Activated T-cell treated with anti-CD3 and anti-CD28 coated beads, Interleukin-2, amount 50 U/mL, for 48 hours (primary cell): ENCODE measurements at regions not wholly inside any gene's neighbourhood (a gene's known extent, or its start where the extent isn't known, plus 50 kb on each side); places are given as distances from the start of the nearest gene placed in this dataset.

Experiments
- DNase-seq, 2 experiments: peaks; one replicate each; pipeline ENCODE4 v3.0.0-alpha.2; 2020

DNA sequence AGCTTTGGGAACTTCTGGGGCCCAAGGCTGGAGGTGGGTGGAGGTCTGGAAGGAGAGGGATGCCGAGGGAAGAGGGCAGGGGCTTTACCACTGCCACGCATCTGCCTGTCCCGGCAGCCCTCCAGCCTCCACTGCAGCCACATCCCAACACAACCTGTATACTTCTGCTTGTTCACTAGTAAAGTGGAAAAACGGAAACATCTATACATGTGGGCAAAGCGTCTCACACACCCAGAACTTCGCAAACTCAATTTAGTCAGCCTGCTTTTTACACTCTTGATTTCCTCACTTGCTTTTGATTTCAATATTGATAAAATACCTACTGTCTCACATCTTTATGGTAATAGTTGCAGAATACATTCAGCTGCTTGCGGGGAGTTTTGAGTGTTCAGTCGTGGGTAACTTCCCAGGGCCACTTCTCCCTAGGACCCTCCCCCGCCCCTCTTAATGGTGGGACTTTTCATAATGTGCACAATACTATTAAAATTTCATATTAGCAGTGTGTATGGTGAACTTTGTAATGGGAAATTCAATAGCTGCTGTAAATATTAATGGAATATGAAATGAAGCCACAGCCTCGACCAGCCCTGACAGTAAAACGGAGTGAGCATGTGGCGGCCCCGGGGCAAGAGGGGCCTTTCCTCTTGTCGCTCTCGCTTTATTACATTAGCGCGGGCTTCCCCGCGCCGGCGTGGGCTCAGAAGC, 85.2 kb downstream of the NR2F2 start:
- no peak for DNase-seq

DNA sequence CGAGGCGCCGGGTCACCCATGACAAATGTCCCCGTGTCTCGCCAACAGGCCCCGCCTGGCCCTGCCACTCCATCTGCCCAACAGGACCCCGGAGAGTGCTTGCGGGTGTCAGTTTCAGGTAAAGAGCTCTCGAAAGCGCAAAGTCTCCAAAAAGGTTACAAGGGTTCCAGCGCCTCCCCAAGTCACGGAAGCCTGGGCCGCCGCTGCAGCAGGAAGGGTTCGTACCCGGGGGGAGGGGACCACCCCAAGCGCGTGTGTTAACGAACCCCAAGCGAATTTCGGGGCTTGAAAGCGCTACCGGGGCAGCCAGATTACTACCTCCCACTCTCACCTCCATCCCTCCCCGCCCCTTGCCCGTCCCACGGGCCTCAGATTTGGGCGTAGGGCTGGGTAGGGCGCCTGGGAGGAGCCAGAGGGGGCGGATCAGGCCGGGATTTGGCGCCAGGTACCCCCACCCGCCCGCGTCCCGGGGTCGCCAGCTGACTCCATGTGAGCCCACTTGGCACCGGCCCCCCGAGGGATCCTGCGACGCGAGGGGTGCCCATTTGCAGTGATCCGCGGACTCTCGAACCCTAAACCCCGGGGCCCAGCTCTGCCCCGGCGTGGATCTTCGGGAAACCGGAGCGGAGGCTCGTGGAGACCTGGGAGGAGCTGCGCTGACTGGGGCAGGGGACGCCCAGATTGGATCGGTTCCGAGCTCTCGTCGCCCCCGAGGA, 85.9 kb downstream of the NR2F2 start:
- DNase-seq = no peak

DNA sequence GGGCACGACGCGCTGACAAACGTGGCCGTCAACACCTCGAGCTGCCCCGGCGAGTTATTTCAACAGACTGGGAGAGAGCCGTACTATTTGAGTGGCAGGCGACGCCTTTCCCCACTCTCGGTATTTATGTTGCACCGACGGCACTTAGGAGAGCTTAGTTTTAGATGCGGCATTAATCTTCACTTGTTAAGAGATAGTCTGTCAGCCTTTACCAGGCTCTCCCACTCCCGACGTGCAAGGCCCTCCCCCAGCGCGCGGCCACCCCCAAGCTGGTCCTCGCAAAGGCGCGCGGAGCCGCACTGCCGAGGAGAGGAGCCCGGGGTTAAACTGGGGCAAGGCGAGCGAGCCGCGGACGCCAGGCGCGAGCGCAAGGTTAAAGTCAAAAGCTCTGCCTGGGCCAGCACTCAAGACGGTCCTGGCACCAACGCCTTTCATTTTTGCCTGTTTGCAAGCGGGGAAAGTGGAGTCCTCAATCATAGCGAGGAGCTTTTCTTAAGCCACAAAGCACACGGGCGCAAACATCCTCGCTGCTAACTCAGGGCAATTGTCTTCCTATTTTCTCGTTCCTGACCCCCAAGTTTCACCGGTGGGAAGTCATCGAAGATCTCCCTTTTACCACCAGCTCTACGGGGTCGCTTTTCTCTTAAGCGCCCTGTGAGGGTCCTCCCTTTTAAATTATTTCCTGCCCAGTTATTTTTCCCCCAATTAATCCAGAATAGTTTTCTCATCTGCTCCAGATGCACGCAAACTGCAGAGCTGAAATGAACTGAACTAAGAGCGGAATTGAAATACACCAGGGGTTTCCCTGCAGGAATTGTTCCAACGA, 86.6 kb downstream of the NR2F2 start:
- no peak for DNase-seq

DNA sequence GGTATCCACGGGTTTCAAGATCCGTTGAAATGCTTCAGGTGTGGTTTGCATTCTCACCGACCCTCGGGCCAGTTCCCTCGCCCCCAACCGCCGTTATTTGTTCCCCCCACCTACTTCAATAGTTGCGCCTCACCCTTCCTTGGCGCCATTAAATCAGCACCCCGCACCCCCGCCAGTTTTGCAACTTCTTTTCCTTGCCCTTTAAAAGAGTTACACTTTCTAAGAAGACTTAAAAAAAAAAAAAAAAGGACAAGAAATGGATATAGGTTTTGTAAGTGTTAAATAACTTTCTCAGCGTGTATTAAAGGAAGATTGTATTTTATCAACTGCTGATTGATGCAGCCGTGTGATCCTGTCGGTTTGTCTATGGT, 87.2 kb downstream of the NR2F2 start:
- DNase-seq = no peak

DNA sequence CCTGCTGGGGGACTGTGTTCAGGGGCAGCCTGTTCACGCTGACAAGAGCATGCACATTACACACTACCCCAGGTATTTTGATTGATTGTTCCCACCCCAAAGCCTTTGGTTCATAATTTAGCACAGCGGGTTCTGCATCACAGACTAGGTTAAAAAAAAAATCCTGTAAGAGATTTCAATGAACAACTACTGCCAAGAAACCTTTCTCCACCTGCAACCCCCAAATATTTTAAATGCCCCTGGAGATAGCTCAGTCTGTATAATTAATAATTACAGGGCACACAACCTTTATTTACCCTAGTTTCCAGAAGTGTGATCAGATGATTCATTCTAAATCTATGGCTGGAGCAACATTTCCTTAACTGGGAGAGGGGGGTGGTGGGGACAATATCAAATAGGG, 87.6 kb downstream of the NR2F2 start:
- no peak for DNase-seq

DNA sequence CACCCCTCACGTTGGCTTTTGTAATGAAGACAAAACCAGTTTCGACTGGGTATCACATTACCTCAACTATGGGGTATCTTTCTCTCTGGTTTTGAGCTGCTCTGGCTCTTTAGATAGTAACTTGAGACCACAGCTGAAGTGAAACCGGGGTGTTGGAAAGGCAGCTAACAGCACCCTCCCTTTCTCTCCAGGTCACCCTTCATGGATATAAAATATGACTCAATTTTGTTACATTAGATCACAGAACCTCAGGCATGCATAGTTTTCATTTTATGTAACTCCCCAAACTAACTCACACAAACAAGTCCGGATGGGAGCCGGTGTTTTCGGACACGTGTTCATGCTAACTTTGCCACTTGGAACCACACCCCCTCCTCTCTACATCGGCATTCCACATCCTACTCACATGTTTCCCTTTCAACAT, 90.7 kb downstream of the NR2F2 start:
- DNase-seq = no peak

DNA sequence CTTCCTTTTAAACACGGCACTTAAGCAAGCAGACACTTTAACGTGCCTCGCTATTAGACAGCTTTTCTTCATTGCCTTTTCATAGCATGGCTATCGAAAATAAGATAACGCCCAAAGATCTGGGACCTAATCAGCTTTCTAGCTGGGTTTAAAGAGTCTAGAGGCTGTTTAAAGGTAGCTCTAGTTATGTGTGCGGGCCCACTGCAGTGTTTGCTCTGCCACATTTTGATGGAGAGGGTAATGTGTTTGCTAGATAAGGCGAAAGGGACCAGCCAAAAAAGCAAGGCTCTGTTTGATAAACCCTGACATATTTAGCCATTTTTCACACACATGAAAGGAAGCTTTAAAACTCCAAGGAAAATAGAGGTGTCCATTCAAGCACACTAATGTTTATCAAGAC, 91.6 kb downstream of the NR2F2 start:
- no peak for DNase-seq

DNA sequence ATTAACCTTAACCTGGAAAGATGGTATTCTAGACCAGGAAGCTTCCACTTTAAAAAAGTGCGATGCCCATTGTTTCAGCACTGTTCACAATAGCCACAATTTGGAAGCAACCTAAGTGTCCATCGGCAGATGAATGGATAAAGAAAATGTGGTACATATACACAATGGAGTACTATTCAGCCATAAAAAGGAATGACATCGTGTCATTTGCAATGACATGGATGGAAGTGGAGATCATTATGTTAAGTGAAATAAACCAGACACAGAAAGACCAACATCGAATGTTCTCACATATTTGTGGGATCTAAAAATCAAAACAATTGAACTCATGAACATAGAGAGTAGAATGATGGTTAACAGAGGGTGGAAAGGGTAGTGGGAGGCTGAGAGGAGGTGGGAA, 94.2 kb downstream of the NR2F2 start:
- DNase-seq = no peak

DNA sequence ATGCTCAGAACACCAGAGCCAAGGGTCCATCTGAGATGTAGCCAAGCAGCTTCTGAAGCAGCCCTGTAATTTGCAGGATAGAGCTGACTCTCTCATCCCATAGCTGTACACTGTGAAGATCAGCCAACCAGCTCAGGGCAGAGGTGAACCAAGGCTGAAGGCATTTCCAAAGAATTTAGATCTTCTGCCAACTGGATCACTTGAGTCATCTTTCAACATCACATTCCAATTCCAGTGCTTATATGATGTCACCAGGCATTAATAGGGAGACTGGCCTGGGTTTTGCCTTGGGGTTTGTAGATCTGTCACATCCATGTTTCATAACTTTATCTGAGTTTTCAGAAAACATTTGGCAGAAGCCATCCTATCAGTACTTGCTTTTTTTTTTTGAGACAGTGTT, 98.2 kb downstream of the NR2F2 start:
- no peak for DNase-seq

DNA sequence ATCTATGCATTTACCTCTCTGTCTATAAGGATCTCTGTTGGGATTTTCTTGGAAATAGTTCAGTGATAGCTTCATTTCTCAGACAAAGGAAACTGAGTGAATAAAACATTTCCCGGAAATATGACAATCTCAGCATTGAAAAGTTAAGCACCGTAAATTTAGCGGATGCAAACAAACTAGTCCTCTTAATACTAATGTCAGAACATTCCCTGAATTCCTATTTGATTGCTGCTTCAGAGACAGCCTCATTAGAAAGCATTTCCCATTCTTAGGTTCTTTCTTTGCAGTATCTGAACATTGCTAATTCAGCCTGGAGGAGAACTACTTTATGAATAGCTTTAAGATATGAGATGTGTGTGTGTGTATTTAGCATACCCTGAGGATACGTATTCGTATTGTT, 101.3 kb downstream of the NR2F2 start:
- DNase-seq = no peak

DNA sequence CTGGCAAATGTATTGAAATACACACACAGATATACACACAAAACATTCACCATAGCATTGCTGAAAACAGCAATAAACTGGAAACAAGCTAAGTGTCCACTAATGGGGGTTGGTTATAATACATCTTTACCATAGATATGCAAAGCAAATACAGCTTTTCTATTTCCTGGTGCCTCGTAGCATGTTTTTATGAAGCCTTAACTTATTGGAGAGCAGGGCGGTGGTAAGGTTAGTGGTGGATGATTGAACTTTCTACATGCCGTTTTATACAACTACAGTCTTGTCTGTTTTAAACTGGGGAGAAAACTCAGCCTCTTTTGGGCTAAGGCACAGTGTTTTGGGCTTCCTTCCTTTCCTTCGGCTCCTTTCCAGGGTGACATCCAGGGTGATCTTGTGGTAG, 104.5 kb downstream of the NR2F2 start:
- DNase-seq = no peak

DNA sequence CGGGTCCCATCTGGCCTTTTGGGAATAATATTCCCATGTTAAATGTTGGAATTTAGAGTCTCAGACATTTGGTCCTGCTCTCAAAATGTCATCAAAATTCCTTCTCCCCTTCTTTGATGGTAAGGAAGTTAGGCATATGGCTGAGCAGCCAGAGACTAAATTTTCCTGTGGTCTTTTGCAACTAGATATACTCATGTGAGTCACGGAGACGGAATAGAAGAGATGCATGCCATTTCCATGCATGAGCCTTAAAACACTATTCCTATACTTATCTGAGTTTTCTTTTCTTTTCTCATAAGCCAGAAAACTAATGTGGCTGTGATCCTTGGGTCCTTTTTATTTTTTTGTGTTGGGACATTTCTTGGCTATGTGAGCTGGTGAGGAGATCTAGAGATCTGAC, 105.3 kb downstream of the NR2F2 start:
- no peak for DNase-seq

DNA sequence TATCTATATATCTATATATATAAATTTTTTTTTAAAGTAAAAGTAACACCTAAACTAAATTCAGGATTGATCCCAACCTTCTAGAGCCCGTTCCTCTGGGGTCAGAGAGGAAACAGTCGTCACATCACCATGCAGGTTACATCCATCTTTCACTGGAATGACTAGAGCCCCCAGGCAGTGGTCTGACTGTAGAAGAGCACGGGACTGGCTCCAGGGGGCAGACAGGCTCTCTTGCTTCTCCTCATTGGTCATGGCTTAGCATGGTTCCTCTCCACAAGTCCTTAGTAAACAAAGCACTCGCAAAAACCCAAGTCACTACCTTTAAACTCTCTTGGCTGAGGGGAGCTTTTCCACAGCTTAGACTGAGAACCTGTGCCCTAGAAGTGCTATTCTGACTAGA, 110.5 kb downstream of the NR2F2 start:
- no peak for DNase-seq

DNA sequence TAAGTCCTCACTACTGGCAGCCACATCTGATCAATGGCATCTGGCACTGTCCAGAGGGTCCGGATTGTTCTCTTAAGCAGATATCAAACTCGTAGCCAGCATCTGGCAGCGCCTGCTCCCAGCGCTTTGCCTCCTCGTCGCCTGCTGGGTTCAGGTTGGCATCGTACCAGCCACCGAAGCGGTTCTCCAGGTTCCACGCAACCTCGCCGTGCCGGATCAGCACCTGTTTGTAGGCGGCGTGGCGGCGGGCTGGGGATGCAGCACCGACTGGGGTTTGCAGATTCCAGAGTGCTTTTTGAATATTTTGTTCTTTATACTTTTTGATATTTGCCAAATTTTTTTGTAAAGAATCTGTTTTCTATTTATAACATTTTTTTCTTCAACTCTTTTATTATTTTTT, 111.6 kb downstream of the NR2F2 start:
- no peak for DNase-seq

DNA sequence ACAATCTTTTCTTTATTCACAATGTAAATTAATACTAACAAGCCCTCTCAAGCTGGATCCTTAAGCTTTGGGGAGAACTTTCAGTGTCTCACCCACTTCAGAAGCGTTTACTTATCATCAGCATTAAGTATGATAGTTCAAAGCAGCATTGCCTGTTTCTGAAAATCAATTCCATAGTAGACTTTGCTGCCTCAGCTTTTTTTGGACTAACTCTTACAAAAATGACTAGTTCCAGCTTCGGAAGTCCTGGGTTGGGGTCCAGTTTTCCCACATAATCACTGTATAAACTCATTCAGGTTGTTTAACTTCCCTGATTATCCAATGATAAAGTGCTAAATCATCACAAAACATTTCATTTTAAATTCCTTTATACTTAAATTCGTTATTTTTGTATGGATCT, 114.4 kb downstream of the NR2F2 start:
- DNase-seq = no peak

DNA sequence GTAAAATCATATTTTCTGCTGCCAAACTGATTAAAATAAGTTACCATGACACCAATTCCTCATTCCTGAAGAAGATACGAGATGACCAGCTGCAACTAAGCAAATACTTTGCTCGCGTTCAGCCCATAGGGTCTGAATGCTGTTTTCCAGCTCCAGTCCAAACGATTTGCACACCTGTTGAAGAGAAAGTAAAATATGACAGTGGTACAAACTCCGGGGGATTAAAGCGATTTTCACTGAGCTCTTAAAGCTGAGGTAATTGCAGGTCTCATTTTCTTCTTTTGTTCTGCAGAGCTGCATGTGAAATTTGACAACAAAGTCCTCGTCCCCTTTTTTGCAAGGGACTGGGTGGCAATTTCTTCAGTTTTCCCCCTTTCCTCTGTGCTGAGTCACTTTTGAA, 118.4 kb downstream of the NR2F2 start:
- no peak for DNase-seq

DNA sequence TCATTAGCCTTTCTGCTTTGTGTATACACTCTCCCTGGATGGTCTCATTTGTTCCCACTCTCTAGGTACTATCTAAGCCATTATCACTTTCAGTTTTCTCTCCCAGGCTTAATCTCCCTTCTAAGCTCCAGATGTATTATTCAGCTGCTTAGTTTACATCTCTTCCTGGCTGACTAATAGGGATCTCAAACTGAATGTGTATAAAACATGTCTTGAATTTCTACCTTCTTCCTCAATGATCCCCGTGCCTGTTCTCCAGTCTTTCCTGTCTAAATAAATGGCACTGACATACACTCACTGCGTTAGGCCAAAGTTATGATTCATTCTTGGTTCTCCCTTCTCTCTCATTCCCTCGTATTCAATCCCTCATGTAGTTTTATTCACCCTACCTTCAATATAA, 127.3 kb downstream of the NR2F2 start:
- no peak for DNase-seq

DNA sequence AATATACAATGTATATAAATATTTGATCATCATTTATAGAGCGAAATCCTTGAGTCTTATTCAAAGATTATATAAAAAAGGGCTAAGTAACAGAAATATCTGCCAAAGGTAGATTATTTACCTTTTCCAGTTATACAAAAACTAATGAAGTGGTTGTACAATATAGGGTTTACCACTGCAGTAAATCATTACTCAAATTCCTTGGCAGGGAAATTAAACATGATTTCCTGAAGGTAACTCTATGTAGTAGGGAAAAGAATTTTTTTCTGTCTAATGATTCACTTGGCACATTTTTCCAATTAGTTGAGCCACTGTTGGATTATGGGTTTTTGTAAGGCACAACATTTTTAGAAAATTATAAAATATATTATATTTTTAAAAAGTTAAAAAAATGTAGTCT, 129.6 kb downstream of the NR2F2 start:
- DNase-seq = no peak

DNA sequence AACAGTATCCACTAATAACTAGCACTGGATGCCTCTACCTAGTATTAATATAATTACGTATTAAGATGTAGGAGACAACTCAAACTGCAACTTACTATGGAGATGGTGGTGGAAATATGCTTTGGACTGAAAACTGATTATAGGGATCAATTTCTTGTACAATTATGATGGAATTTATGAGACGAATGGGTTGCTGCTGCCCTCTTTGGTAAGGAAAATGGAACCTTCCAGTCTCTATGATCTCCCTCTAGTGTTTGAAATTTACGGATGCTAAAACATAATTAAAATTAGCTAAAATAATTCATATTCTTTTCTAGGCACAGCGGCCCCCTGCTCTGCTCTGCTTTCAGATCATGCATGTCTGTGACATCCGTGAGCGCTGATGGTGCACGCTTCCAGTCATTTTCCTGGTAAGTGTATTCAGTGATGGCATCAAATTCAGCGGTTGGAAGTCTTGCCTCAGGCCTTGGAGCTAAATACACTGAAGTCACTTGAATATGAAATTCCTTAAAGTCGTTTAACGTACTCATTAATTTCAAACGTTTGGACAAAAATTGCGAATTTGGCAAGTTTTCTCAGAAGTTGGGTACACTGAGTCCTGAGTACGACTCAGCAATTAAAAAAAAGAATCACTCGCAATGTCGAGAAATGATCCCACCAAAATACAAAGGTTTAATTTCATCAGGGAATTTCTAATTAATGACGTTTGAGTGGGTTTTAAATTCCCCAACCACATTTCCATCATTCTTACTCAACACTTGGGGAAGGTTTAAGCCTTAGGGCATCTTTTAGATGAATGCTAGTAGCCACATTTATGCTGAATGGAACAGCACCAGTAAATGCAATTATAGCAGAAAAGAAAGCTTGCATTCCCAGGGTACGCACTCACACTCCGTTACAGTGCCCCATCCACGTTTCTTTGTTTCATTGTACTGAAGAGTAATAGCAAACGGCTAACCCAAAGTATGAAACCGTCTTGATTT, 132.6 kb downstream of the NR2F2 start:
- DNase-seq = no peak

DNA sequence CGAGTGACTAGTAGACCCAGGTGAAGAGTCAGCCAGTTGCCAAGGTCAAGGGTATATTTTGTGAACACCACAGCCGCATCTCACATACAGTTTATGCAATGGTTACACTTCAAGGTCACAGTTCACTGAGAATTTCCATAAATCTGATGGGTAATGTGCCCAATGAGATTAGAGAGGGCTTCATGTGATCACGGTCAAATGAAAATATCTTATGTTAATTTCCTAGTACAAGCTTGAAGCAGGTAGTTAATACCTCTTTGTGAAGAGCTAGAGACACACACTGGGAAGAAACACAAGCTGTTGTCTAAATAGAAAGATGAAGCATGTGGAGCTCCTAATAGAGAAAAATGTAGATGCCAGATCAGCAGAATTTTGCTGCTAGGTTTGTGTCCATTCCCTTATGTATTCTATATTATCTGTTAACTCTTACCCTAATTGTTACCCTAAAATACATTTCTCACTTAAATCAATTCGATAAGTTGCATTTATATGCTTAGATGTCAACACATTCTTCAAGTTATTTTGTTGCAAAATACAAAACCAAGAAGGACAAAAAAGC, 136.0 kb downstream of the NR2F2 start:
- DNase-seq = no peak

DNA sequence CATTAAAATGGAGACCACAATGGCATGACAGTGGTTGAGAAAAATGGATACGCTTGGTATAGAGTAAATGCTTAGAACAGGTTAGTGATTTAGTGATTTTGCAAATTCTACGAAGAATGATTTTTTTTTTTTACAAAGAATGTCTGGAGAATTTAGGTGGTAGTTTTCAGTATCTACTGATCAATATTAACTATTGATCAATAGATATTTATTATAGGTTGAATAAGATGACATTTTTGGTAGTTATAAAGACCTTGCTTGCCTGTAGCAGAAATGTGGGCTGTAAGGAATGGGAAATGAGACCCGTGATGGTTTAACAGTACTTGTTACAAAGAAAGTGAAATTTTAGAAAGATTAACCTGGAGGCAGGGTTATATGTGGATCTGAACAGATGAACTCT, 137.5 kb downstream of the NR2F2 start:
- no peak for DNase-seq

DNA sequence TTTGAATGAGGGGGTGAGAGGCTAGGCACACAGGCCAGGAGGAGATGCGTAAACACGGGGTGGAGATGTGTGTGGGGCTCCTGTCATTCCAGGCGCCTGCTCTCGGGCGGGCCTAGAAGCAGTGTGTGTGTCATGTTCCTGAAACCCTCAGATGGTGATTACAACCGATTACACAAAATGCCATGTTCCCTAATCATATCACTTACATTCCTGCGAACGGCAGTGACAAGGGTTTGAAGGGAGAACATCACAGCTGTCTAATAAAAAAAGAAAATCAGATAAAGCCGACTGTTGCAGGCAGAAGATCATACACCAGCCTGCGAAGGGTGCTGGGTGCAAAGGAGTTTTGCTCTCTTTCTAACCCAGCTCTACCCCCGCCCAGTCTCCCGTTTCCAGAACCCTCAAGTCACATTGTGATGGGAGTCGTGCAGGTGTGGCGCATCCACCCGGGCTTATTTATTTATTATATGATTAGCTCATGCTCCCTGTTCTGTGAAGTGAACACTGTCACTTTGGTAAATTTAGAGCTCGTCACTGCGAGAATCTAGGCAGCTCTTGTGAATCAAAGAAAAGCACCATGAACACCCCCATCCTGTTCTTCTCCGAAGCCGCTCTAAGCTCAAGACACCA, 140.3 kb downstream of the NR2F2 start:
- no peak for DNase-seq
